CD14-positive monocyte (primary cell): ENCODE measurements at regions not wholly inside any gene's neighbourhood (a gene's known extent, or its start where the extent isn't known, plus 50 kb on each side); places are given as distances from the start of the nearest gene placed in this dataset.

Experiments
- DNase-seq, 3 donors: peaks; one replicate each; pipeline ENCODE4 v3.0.0-alpha.2; 2011 to 2022
- H2AFZ ChIP-seq: 2 replicates; pipeline ENCODE4 v1.6.0; 2012; ENCODE audit warnings: mild to moderate bottlenecking, low read depth, low read length, inconsistent platforms; ENCODE audit not compliant: insufficient read depth, poor library complexity, severe bottlenecking
- H3K27ac ChIP-seq, 2 donors: 1 replicate in 1 of 2; 2 replicates in 1 of 2; pipeline ENCODE4 v1.5.1; 2012 to 2013; ENCODE audit warnings: low read length in 2 of 2, control low read depth in 1 of 2, inconsistent platforms in 1 of 2, low read depth in 1 of 2, mild to moderate bottlenecking in 1 of 2
- H3K27me3 ChIP-seq, 2 donors: one replicate each; pipeline versions ENCODE4 v1.6.0 to v1.6.1; 2011 to 2013; ENCODE audit warnings: low read length in 2 of 2; ENCODE audit not compliant: control insufficient read depth in 2 of 2, insufficient read depth in 2 of 2
- H3K36me3 ChIP-seq, 2 donors: replicated peaks in 1 of 2; 1 replicate in 1 of 2; 2 replicates in 1 of 2; pipeline versions ENCODE4 v1.5.1 to v1.6.1; 2012 to 2013; ENCODE audit warnings: low read length in 2 of 2, control low read depth in 1 of 2, inconsistent platforms in 1 of 2, mild to moderate bottlenecking in 1 of 2; ENCODE audit not compliant: insufficient read depth in 2 of 2, control insufficient read depth in 1 of 2
- H3K4me1 ChIP-seq, 2 donors: 1 replicate in 1 of 2; 2 replicates in 1 of 2; pipeline versions ENCODE4 v1.5.1 to v1.6.1; 2012 to 2013; ENCODE audit warnings: low read length in 2 of 2, control low read depth in 1 of 2, inconsistent platforms in 1 of 2, mild to moderate bottlenecking in 1 of 2, moderate library complexity in 1 of 2; ENCODE audit not compliant: insufficient read depth in 2 of 2, control insufficient read depth in 1 of 2
- H3K4me2 ChIP-seq: replicated peaks from 2 replicates; pipeline ENCODE3; 2012; ENCODE audit warnings: low read length, moderate library complexity, mild to moderate bottlenecking; ENCODE audit not compliant: poor library complexity, severe bottlenecking; ENCODE audit errors: extremely low read depth
- H3K4me3 ChIP-seq, 3 experiments: fragments of 200-600 bp in 1 of 3; sonication (generic) in 1 of 3; replicated peaks in 1 of 3; 1 replicate in 2 of 3; 2 replicates in 1 of 3; pipeline ENCODE4 v1.5.1; 2011 to 2013; ENCODE audit warnings: low read length in 3 of 3, mild to moderate bottlenecking in 3 of 3, control low read depth in 2 of 3, low read depth in 2 of 3, inconsistent platforms in 1 of 3, moderate library complexity in 1 of 3
- H3K79me2 ChIP-seq: 2 replicates; pipeline ENCODE4 v1.6.0; 2012; ENCODE audit warnings: mild to moderate bottlenecking, control low read depth, inconsistent platforms, low read length, moderate library complexity; ENCODE audit not compliant: insufficient read depth
- H3K9ac ChIP-seq: 2 replicates; pipeline ENCODE4 v1.6.0; 2017; ENCODE audit warnings: low read length, mild to moderate bottlenecking; ENCODE audit not compliant: insufficient read depth, poor library complexity, severe bottlenecking
- H3K9me3 ChIP-seq, 2 donors: replicated peaks in 1 of 2; 1 replicate in 1 of 2; 2 replicates in 1 of 2; pipeline versions ENCODE4 v1.5.1 to v1.6.1; 2012 to 2013; ENCODE audit warnings: low read length in 2 of 2, control low read depth in 1 of 2; ENCODE audit not compliant: control insufficient read depth in 1 of 2, insufficient read depth in 1 of 2
- H4K20me1 ChIP-seq: 2 replicates; pipeline ENCODE4 v1.6.0; 2012; ENCODE audit warnings: mild to moderate bottlenecking, low read length, control low read depth, moderate library complexity; ENCODE audit not compliant: insufficient read depth
- H3K27ac Mint-ChIP-seq, 7 donors: one replicate each; pipeline ENCODE4 v1.8.0; 2020; ENCODE audit warnings: mild to moderate bottlenecking in 7 of 7, mixed read lengths in 7 of 7, moderate library complexity in 6 of 7, inconsistent platforms in 2 of 7
- H3K27me3 Mint-ChIP-seq, 3 donors: one replicate each; pipeline ENCODE4 v1.8.0; 2021 to 2022; ENCODE audit warnings: low read depth in 3 of 3, mild to moderate bottlenecking in 3 of 3, mixed read lengths in 3 of 3, moderate library complexity in 3 of 3, inconsistent platforms in 1 of 3
- H3K36me3 Mint-ChIP-seq, 2 donors: one replicate each; pipeline ENCODE4 v1.8.0; 2020; ENCODE audit warnings: mixed read lengths in 2 of 2, inconsistent platforms in 1 of 2, mild to moderate bottlenecking in 1 of 2
- H3K4me1 Mint-ChIP-seq: one replicate; pipeline ENCODE4 v1.8.0; 2020; ENCODE audit warnings: mild to moderate bottlenecking, mixed read lengths
- H3K4me3 Mint-ChIP-seq, 2 donors: one replicate each; pipeline ENCODE4 v1.8.0; 2020; ENCODE audit warnings: mild to moderate bottlenecking in 2 of 2, mixed read lengths in 2 of 2, moderate library complexity in 1 of 2
- H3K9me3 Mint-ChIP-seq, 7 donors: one replicate each; pipeline ENCODE4 v1.8.0; 2020 to 2022; ENCODE audit warnings: mixed read lengths in 7 of 7, mild to moderate bottlenecking in 6 of 7, moderate library complexity in 6 of 7, inconsistent platforms in 2 of 7
- CTCF ChIP-seq: fragments of 200-600 bp; IDR thresholded peaks from one replicate; pipeline ENCODE4 v1.8.0; 2022; ENCODE audit warnings: antibody characterized with exemption, mild to moderate bottlenecking
- WGBS: methylation state at CpG from one replicate; pipeline ENCODE4 v1.1.5; 2013; ENCODE audit warnings: missing lambda C conversion rate; ENCODE audit not compliant: insufficient coverage; 5-methylcytosine and 5-hydroxymethylcytosine counted together
- intact Hi-C, 2 donors: fragments of 100-400 bp; cut with micrococcal nuclease; formaldehyde crosslinking; loops; one replicate each; pipeline versions ENCODE4 v1.15.0 to v1.15.1; 2023

GRCh38 chr15:47283246-47283645 is 434.1 kb upstream of the SEMA6D start:
- intact Hi-C loops: no loop called here
- no peaks in the 10 kb centered on the region for H4K20me1 ChIP-seq
- H3K27me3 ChIP-seq: no peaks in the 10 kb centered on the region
- Mint-ChIP-seq H3K27me3 (no peaks in the 10 kb centered on the region), H3K36me3 (no peaks in the 10 kb centered on the region), H3K4me1 (no peaks in the 10 kb centered on the region), H3K27ac (no peak overlapping the region), H3K4me3 (no peak overlapping the region), H3K9me3 (peaks cover 2 to 15% (median 5%) of the 10 kb centered on the region in 7 donors)
- no peak overlapping the region for H3K9ac ChIP-seq
- WGBS: 70% methylated on average over 2 of the region's 8 CpGs
- no peaks in the 10 kb centered on the region for H3K79me2 ChIP-seq
- H3K9me3 ChIP-seq: peaks cover 3 to 7% of the 10 kb centered on the region in 2 donors
- H3K4me3 ChIP-seq: no peak overlapping the region
- no peaks in the 10 kb centered on the region for H3K4me1 ChIP-seq
- no peaks in the 10 kb centered on the region for H3K36me3 ChIP-seq
- no peak overlapping the region for H2AFZ ChIP-seq
- H3K27ac ChIP-seq: no peak overlapping the region
- no peak overlapping the region for H3K4me2 ChIP-seq
- DNase-seq: no peak
- no peak for TF ChIP-seq CTCF

GRCh38 chr15:47288794-47289193 is 428.5 kb upstream of the SEMA6D start:
- WGBS: 95% methylated on average over 4 of the region's 6 CpGs
- Mint-ChIP-seq H3K9me3 (peaks cover 2 to 9% (median 3%) of the 10 kb centered on the region in 7 donors), H3K27me3 (no peaks in the 10 kb centered on the region), H3K4me3 (no peak overlapping the region), H3K36me3 (no peaks in the 10 kb centered on the region), H3K4me1 (no peaks in the 10 kb centered on the region), H3K27ac (no peak overlapping the region)
- Histone ChIP-seq H3K4me3 (no peak overlapping the region), H3K36me3 (no peaks in the 10 kb centered on the region), H3K4me2 (no peak overlapping the region), H3K27me3 (no peaks in the 10 kb centered on the region), H4K20me1 (no peaks in the 10 kb centered on the region), H3K9ac (no peak overlapping the region), H2AFZ (no peak overlapping the region), H3K27ac (no peak overlapping the region), H3K9me3 (peaks cover 0 to 5% of the 10 kb centered on the region in 2 donors), H3K4me1 (no peaks in the 10 kb centered on the region), H3K79me2 (no peaks in the 10 kb centered on the region)
- no peak for TF ChIP-seq CTCF
- intact Hi-C loops: no loop called here
- no peak for DNase-seq
